ENCODE measurements at regions not wholly inside any gene's neighbourhood (a gene's known extent, or its start where the extent isn't known, plus 50 kb on each side); places are given as distances from the start of the nearest gene placed in this dataset.

DNA sequence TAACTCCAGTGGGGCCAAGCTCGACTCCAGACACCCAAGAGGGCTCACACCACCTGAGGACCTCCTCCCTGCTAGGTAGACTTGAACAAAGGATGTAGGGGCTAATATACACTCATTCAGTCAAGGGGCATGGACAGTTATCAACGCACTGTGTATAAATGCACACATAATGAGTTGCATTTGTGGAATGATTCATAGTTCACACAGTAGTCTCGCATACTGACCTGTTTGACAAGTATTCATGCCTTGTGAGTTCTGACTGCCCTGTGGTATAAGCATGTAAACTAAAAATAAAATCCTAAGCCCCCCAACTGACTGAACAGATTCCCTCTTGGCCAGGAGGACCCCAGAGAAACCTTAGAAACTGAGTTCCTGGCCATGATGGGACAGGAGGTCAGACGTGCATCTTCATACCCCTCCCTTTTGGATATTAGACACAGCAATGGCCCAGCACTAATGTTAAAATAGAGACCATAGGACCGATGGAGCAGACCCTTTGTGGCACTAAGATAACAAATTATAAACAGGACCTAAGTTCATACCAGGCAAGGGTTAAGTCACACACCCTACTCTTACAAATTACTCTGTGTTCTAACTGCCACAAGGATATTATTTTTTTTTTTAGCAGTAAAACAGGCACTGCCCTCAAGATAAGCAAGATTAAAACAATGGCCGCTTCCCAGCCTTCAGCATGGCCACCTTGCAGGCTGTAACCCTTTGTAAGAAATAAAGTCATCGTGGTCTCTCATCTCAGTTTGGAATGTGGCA, 124.4 kb downstream of the TTLL2 start:
- H3K4me1 ChIP-seq = no peaks in the 10 kb centered on the region
- TF ChIP-seq, protein P1, sequence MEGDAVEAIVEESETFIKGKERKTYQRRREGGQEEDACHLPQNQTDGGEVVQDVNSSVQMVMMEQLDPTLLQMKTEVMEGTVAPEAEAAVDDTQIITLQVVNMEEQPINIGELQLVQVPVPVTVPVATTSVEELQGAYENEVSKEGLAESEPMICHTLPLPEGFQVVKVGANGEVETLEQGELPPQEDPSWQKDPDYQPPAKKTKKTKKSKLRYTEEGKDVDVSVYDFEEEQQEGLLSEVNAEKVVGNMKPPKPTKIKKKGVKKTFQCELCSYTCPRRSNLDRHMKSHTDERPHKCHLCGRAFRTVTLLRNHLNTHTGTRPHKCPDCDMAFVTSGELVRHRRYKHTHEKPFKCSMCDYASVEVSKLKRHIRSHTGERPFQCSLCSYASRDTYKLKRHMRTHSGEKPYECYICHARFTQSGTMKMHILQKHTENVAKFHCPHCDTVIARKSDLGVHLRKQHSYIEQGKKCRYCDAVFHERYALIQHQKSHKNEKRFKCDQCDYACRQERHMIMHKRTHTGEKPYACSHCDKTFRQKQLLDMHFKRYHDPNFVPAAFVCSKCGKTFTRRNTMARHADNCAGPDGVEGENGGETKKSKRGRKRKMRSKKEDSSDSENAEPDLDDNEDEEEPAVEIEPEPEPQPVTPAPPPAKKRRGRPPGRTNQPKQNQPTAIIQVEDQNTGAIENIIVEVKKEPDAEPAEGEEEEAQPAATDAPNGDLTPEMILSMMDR (IDR thresholded peaks at IDR 0.05) = no peak
- TF ChIP-seq POLR2A (IDR thresholded peaks at IDR 0.05) = no peak
- no peaks in the 10 kb centered on the region for H3K9me3 ChIP-seq
- H3K4me3 ChIP-seq = no peak overlapping the region
- H3K27me3 ChIP-seq = no peaks in the 10 kb centered on the region
- 66 to 67% methylated on average over 7 of the region's 7 CpGs for WGBS, 2 donors
- intact Hi-C loops (cut with DNase I) = no loop called here
- no peak overlapping the region for H3K27ac ChIP-seq
- DNase-seq = no peak
- H3K36me3 ChIP-seq (replicated peaks in 1 of 2; ENCODE audit: insufficient read depth in 1 of 2, low read depth in 2 of 2) = no peaks in the 10 kb centered on the region
- no peak for ATAC-seq

- TF ChIP-seq POLR2A (IDR thresholded peaks at IDR 0.05) = no peak
- TF ChIP-seq, protein P1 (IDR thresholded peaks at IDR 0.05) = no peak
- Histone ChIP-seq H3K9me3 (no peaks in the 10 kb centered on the region), H3K36me3 (replicated peaks in 1 of 2; ENCODE audit: insufficient read depth in 1 of 2, low read depth in 2 of 2) (no peaks in the 10 kb centered on the region), H3K4me1 (no peaks in the 10 kb centered on the region), H3K27ac (no peak overlapping the region), H3K4me3 (no peak overlapping the region), H3K27me3 (no peaks in the 10 kb centered on the region)
- DNase-seq (no peak), ATAC-seq (no peak)
- 74 to 77% methylated on average over 6 of the region's 6 CpGs for WGBS, 2 donors
- intact Hi-C loops (cut with DNase I) = no loop called here
Measured at GRCh38 chr6:167450626-167451025, 125.7 kb downstream of the TTLL2 start.

DNA sequence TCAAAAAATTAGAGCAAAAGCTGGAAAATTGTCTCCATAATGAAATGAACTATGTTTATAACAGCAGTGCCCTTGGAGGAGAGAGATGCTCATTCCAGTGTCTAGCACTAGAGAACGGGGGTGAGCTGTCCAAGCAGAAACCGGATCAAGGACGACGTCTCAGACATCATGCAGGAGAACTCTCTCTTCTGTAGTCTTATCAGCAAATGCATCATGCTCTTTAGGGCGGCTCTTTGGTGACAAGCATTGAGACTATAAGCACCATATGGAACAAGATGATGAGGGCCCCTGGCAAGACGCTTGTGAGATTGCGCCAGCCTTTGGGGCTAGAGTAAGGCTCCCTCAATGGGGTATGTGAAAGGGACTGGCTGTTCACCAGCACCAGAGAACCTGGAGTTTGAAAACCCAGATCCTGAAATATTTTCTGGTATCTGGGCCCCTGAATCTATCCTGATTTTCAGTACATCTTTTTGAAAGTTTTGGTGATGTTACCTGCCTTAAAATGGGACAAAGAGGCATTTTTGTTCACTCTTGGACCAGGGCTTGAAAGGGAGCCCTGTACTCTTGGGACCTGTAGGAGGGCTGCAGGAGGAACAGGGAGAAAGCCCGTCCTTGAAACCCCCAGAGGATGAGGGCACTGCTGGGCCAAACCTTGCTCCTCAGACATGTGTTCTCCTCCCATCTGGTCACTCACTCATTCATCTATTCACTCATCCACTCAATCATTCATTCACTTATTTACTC, 127.6 kb downstream of the TTLL2 start:
- H3K4me3 ChIP-seq = no peak overlapping the region
- no peaks in the 10 kb centered on the region for H3K9me3 ChIP-seq
- no peaks in the 10 kb centered on the region for H3K4me1 ChIP-seq
- no peak for DNase-seq
- ATAC-seq = no peak
- H3K36me3 ChIP-seq (replicated peaks in 1 of 2; ENCODE audit: insufficient read depth in 1 of 2, low read depth in 2 of 2) = no peaks in the 10 kb centered on the region
- WGBS, 2 donors = 71 to 86% methylated on average over 8 of the region's 8 CpGs
- H3K27ac ChIP-seq = no peak overlapping the region
- intact Hi-C loops (cut with DNase I) = no loop called here
- no peaks in the 10 kb centered on the region for H3K27me3 ChIP-seq
- TF ChIP-seq, protein P1 (IDR thresholded peaks at IDR 0.05) = no peak
- TF ChIP-seq POLR2A (IDR thresholded peaks at IDR 0.05) = no peak

DNA sequence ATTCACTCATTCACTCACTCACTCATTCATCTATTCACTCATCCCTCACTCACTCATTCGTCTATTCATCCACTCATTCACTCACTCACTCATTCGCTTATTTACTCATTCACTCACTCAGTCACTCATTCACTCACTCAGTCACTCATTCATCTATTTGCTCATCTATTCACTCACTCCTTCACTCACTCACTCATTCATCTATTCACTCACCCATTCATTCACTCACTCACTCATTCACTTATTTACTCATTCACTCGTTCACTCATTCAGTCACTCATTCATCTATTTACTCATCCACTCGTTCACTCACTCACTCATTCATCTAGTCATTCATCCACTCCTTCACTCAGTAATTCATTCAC, 128.2 kb downstream of the TTLL2 start:
- Histone ChIP-seq H3K4me3 (no peak overlapping the region), H3K36me3 (replicated peaks in 1 of 2; ENCODE audit: insufficient read depth in 1 of 2, low read depth in 2 of 2) (no peaks in the 10 kb centered on the region), H3K27me3 (no peaks in the 10 kb centered on the region), H3K27ac (no peak overlapping the region), H3K4me1 (no peaks in the 10 kb centered on the region), H3K9me3 (no peaks in the 10 kb centered on the region)
- DNase-seq (no peak), ATAC-seq (no peak)
- intact Hi-C loops (cut with DNase I) = no loop called here
- 85 to 87% methylated on average over 4 of the region's 4 CpGs for WGBS, 2 donors
- no peak for TF ChIP-seq POLR2A (IDR thresholded peaks at IDR 0.05)
- TF ChIP-seq, protein P1 (IDR thresholded peaks at IDR 0.05) = no peak
